SK-N-SH (cell line): ENCODE measurements at regions not wholly inside any gene's neighbourhood (a gene's known extent, or its start where the extent isn't known, plus 50 kb on each side); places are given as distances from the start of the nearest gene placed in this dataset.

ENCODE experiments used
- CTCF ChIA-PET: fragments of 300-600, 350-600 bp; formaldehyde crosslinking; extraction: SDS; loops from one replicate; lab custom pipeline; 2021; lab: Yijun Ruan, JAX
- POLR2A ChIA-PET: fragments of 350-600 bp; sonication (Branson Sonifier 250); formaldehyde crosslinking; extraction: SDS; loops from one replicate; lab custom pipeline; 2020; ENCODE audit warnings: antibody characterized with exemption, inconsistent platforms; lab: Yijun Ruan, JAX
- DNase-seq: peaks from one replicate; pipeline ENCODE4 v3.0.0; 2012
- H2AFZ ChIP-seq: fragments of 200-600 bp; sonication (generic); 2 replicates; pipeline ENCODE4 v1.8.1; 2016; ENCODE audit warnings: antibody characterized with exemption, mild to moderate bottlenecking, low read depth
- H3F3A ChIP-seq: fragments of 200-600 bp; sonication (generic); replicated peaks from 2 replicates; pipeline ENCODE3; 2016; ENCODE audit warnings: antibody characterized with exemption, mild to moderate bottlenecking; ENCODE audit not compliant: insufficient read depth
- H3K27ac ChIP-seq, 2 experiments: fragments of 200-500 bp in 1 of 2; fragments of 200-600 bp in 1 of 2; sonication (Bioruptor generic) in 1 of 2; sonication (generic), shearing (Covaris generic) in 1 of 2; 2 replicates each; pipeline versions ENCODE4 v1.5.1 to v1.6.1; 2014 to 2016; ENCODE audit warnings: low read depth in 2 of 2, inconsistent platforms in 1 of 2, low read length in 1 of 2, mild to moderate bottlenecking in 1 of 2, mixed read lengths in 1 of 2
- H3K27me3 ChIP-seq: fragments of 200-600 bp; sonication (generic), shearing (Covaris generic); 2 replicates; pipeline ENCODE4 v1.6.1; 2016; ENCODE audit warnings: mixed run types; ENCODE audit not compliant: insufficient read depth
- H3K36me3 ChIP-seq, 2 experiments: fragments of 200-500 bp in 1 of 2; fragments of 200-600 bp in 1 of 2; sonication (Bioruptor generic) in 1 of 2; sonication (generic) in 1 of 2; replicated peaks in 1 of 2; 2 replicates each; pipeline versions ENCODE3 to v1.5.1; 2014 to 2016; ENCODE audit warnings: low read length in 1 of 2, mild to moderate bottlenecking in 1 of 2; ENCODE audit not compliant: insufficient read depth in 2 of 2, control insufficient read depth in 1 of 2
- H3K4me1 ChIP-seq, 2 experiments: fragments of 200-500 bp in 1 of 2; fragments of 200-600 bp in 1 of 2; sonication (Bioruptor generic) in 1 of 2; sonication (generic), shearing (Covaris generic) in 1 of 2; 2 replicates each; pipeline versions ENCODE4 v1.5.1 to v1.6.1; 2014 to 2016; ENCODE audit warnings: low read depth in 1 of 2, low read length in 1 of 2, mixed run types in 1 of 2; ENCODE audit not compliant: insufficient read depth in 2 of 2, control insufficient read depth in 1 of 2
- H3K4me2 ChIP-seq: fragments of 200-600 bp; sonication (generic), shearing (Covaris generic); 2 replicates; pipeline ENCODE4 v1.6.1; 2017; ENCODE audit warnings: mixed run types
- H3K4me3 ChIP-seq, 2 experiments: fragments of 200-500 bp in 1 of 2; fragments of 200-600 bp in 1 of 2; sonication (Bioruptor generic) in 1 of 2; sonication (generic), shearing (Covaris generic) in 1 of 2; 2 replicates each; pipeline versions ENCODE4 v1.5.1 to v1.8.1; 2014 to 2016; ENCODE audit warnings: low read depth in 2 of 2, inconsistent platforms in 1 of 2, low read length in 1 of 2, mild to moderate bottlenecking in 1 of 2, mixed read lengths in 1 of 2, moderate library complexity in 1 of 2
- H3K79me2 ChIP-seq: fragments of 200-600 bp; sonication (generic); 2 replicates; pipeline ENCODE4 v1.8.1; 2017; ENCODE audit warnings: mild to moderate bottlenecking; ENCODE audit not compliant: insufficient read depth
- H3K9ac ChIP-seq: fragments of 200-600 bp; sonication (generic); 2 replicates; pipeline ENCODE4 v1.6.1; 2017; ENCODE audit warnings: mixed run types
- H3K9me2 ChIP-seq: fragments of 200-600 bp; sonication (generic); 2 replicates; pipeline ENCODE4 v1.6.1; 2017; ENCODE audit warnings: mixed run types
- H3K9me3 ChIP-seq: fragments of 200-600 bp; sonication (generic); 2 replicates; pipeline ENCODE4 v1.6.1; 2017; ENCODE audit warnings: mixed run types, mild to moderate bottlenecking, moderate library complexity
- H4K20me1 ChIP-seq: fragments of 200-600 bp; sonication (generic); 2 replicates; pipeline ENCODE4 v1.6.1; 2017; ENCODE audit warnings: mild to moderate bottlenecking, mixed run types; ENCODE audit not compliant: insufficient read depth
- EP300 ChIP-seq, 2 experiments: IDR thresholded peaks; 2 replicates each; pipeline versions ENCODE4 v1.4.0 to v1.6.1; 2012; ENCODE audit warnings: borderline replicate concordance in 1 of 2, low read depth in 1 of 2, low read length in 1 of 2
- FOSL2 ChIP-seq: IDR thresholded peaks from 2 replicates; pipeline ENCODE4 v1.4.0; 2012; ENCODE audit warnings: low read depth, mild to moderate bottlenecking, moderate library complexity, borderline replicate concordance
- FOXJ3 ChIP-seq: sonication (generic); formaldehyde crosslinking; IDR thresholded peaks from 2 replicates; pipeline ENCODE4 v1.5.1; 2020; ENCODE audit warnings: mild to moderate bottlenecking, missing genetic modification reagents
- FOXM1 ChIP-seq: IDR thresholded peaks from 2 replicates; pipeline ENCODE4 v1.4.0; 2012; ENCODE audit warnings: low read depth, mild to moderate bottlenecking
- GABPA ChIP-seq: IDR thresholded peaks from 2 replicates; pipeline ENCODE4 v1.4.0; 2012; ENCODE audit warnings: low read depth, mild to moderate bottlenecking
- GATA2 ChIP-seq: sonication (generic); formaldehyde crosslinking; IDR thresholded peaks from 2 replicates; pipeline ENCODE4 v1.5.0; 2020; ENCODE audit warnings: mild to moderate bottlenecking, missing genetic modification reagents
- JUND ChIP-seq: IDR thresholded peaks from 2 replicates; pipeline ENCODE4 v1.4.0; 2012
- MEF2A ChIP-seq: IDR thresholded peaks from 2 replicates; pipeline ENCODE4 v1.4.0; 2012; ENCODE audit warnings: low read depth, borderline replicate concordance
- MXI1 ChIP-seq: IDR thresholded peaks from 2 replicates; pipeline ENCODE4 v1.6.1; 2012; ENCODE audit warnings: mild to moderate bottlenecking, low read depth, low read length, improper control_type of control experiment
- NRF1 ChIP-seq: IDR thresholded peaks from 2 replicates; pipeline ENCODE4 v1.6.1; 2012; ENCODE audit warnings: low read depth, mild to moderate bottlenecking, low read length
- RCOR1 ChIP-seq: fragments of 150-350 bp; IDR thresholded peaks from 2 replicates; pipeline ENCODE4 v1.6.1; 2017; ENCODE audit warnings: antibody characterized with exemption, low read length
- RFX5 ChIP-seq: IDR thresholded peaks from 2 replicates; pipeline ENCODE4 v1.6.1; 2012; ENCODE audit warnings: mild to moderate bottlenecking, improper control_type of control experiment, low read length
- RXRA ChIP-seq: IDR thresholded peaks from 2 replicates; pipeline ENCODE4 v1.4.0; 2012; ENCODE audit warnings: low read depth, mild to moderate bottlenecking, borderline replicate concordance
- SMC3 ChIP-seq: IDR thresholded peaks from 2 replicates; pipeline ENCODE4 v1.6.1; 2012; ENCODE audit warnings: low read depth, low read length, improper control_type of control experiment
- TCF12 ChIP-seq: IDR thresholded peaks from 2 replicates; pipeline ENCODE4 v1.4.0; 2012
- ZBTB33 ChIP-seq: IDR thresholded peaks from 2 replicates; pipeline ENCODE4 v1.4.0; 2012; ENCODE audit warnings: low read depth, borderline replicate concordance
- WGBS: methylation state at CpG from one replicate; pipeline ENCODE4 v1.1.6; 2017; ENCODE audit warnings: low lambda C conversion rate; 5-methylcytosine and 5-hydroxymethylcytosine counted together
- TF ChIP-seq, protein P1 (sequence below): IDR thresholded peaks from 2 replicates; pipeline ENCODE4 v1.4.0; 2012; ENCODE audit warnings: low read depth
- TF ChIP-seq, protein P2 (sequence below): IDR thresholded peaks from 2 replicates; pipeline ENCODE4 v1.6.1; 2012; ENCODE audit warnings: mild to moderate bottlenecking, low read depth, low read length, moderate library complexity
- TF ChIP-seq, protein P3 (sequence below): fragments of 200-600 bp; sonication (generic); IDR thresholded peaks from 2 replicates; pipeline ENCODE4 v1.6.1; 2017; ENCODE audit warnings: antibody characterized with exemption, mild to moderate bottlenecking, moderate library complexity
- TF ChIP-seq, protein P4 (sequence below): fragments of 150-350 bp; IDR thresholded peaks from 2 replicates; pipeline ENCODE4 v1.6.1; 2017; ENCODE audit warnings: antibody characterized with exemption, low read length, low read depth, borderline replicate concordance

DNA sequence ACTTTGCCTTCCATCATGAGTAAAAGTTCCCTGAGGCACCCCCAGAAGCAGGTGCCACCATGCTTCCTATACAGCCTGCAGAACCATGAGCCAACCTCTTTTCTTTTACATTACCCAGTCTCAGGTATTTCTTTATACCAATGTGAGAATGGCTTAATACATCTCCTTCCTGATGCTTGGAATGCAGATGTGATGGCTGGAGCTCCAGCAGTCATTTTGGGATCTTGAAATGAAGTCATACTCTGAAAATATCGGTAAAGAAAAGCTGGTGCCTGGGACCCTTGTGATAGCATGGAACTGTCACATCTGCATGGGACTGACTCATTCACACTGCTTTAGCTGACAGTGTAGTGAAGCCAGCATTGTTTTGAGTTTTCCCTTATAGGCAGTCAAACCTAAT is 634.5 kb upstream of the NRP1 start:
- 100% methylated on average over 1 of the region's 1 CpG for WGBS

More for the DNA sequence above, 634.5 kb upstream of the NRP1 start:
- TF ChIP-seq, protein P1, sequence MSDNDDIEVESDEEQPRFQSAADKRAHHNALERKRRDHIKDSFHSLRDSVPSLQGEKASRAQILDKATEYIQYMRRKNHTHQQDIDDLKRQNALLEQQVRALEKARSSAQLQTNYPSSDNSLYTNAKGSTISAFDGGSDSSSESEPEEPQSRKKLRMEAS: no peak
- TF ChIP-seq GABPA (no peak), TCF12 (no peak), MEF2A (no peak), GATA2 (CRISPR knock-in tag) (no peak), EP300 (IDR thresholded peaks at IDR 0.05; ENCODE audit: borderline replicate concordance in 1 of 2, low read depth in 1 of 2, low read length in 1 of 2) (no peak), JUND (no peak), RXRA (no peak), FOXM1 (no peak), NRF1 (no peak), RCOR1 (no peak), FOSL2 (no peak), MXI1 (no peak), SMC3 (no peak), FOXJ3 (CRISPR knock-in tag) (no peak), RFX5 (no peak), ZBTB33 (no peak)
- TF ChIP-seq, protein P2, sequence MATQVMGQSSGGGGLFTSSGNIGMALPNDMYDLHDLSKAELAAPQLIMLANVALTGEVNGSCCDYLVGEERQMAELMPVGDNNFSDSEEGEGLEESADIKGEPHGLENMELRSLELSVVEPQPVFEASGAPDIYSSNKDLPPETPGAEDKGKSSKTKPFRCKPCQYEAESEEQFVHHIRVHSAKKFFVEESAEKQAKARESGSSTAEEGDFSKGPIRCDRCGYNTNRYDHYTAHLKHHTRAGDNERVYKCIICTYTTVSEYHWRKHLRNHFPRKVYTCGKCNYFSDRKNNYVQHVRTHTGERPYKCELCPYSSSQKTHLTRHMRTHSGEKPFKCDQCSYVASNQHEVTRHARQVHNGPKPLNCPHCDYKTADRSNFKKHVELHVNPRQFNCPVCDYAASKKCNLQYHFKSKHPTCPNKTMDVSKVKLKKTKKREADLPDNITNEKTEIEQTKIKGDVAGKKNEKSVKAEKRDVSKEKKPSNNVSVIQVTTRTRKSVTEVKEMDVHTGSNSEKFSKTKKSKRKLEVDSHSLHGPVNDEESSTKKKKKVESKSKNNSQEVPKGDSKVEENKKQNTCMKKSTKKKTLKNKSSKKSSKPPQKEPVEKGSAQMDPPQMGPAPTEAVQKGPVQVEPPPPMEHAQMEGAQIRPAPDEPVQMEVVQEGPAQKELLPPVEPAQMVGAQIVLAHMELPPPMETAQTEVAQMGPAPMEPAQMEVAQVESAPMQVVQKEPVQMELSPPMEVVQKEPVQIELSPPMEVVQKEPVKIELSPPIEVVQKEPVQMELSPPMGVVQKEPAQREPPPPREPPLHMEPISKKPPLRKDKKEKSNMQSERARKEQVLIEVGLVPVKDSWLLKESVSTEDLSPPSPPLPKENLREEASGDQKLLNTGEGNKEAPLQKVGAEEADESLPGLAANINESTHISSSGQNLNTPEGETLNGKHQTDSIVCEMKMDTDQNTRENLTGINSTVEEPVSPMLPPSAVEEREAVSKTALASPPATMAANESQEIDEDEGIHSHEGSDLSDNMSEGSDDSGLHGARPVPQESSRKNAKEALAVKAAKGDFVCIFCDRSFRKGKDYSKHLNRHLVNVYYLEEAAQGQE: no peak
- TF ChIP-seq, protein P3, sequence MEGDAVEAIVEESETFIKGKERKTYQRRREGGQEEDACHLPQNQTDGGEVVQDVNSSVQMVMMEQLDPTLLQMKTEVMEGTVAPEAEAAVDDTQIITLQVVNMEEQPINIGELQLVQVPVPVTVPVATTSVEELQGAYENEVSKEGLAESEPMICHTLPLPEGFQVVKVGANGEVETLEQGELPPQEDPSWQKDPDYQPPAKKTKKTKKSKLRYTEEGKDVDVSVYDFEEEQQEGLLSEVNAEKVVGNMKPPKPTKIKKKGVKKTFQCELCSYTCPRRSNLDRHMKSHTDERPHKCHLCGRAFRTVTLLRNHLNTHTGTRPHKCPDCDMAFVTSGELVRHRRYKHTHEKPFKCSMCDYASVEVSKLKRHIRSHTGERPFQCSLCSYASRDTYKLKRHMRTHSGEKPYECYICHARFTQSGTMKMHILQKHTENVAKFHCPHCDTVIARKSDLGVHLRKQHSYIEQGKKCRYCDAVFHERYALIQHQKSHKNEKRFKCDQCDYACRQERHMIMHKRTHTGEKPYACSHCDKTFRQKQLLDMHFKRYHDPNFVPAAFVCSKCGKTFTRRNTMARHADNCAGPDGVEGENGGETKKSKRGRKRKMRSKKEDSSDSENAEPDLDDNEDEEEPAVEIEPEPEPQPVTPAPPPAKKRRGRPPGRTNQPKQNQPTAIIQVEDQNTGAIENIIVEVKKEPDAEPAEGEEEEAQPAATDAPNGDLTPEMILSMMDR: no peak
- TF ChIP-seq, protein P4, sequence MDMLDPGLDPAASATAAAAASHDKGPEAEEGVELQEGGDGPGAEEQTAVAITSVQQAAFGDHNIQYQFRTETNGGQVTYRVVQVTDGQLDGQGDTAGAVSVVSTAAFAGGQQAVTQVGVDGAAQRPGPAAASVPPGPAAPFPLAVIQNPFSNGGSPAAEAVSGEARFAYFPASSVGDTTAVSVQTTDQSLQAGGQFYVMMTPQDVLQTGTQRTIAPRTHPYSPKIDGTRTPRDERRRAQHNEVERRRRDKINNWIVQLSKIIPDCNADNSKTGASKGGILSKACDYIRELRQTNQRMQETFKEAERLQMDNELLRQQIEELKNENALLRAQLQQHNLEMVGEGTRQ: no peak
- TF ChIP-seq, all 33 proteins: peak for 0
- Histone ChIP-seq H3K9me3 (no peaks in the 10 kb centered on the region), H3K27me3 (no peaks in the 10 kb centered on the region), H3K27ac (no peak overlapping the region), H3K4me2 (no peak overlapping the region), H3K9ac (no peak overlapping the region), H3K36me3 (no peaks in the 10 kb centered on the region), H3F3A (no peaks in the 10 kb centered on the region), H3K79me2 (no peaks in the 10 kb centered on the region), H2AFZ (no peak overlapping the region), H3K4me3 (no peak overlapping the region), H3K4me1 (no peaks in the 10 kb centered on the region; a peak in 1 of 4 replicates), H3K9me2 (no peaks in the 10 kb centered on the region), H4K20me1 (no peaks in the 10 kb centered on the region)
- no peak for DNase-seq
- ChIA-PET POLR2A (no interaction called here), CTCF (no interaction called here)
